Gastrocnemius medialis (tissue), 4 donors: ENCODE measurements at regions not wholly inside any gene's neighbourhood (a gene's known extent, or its start where the extent isn't known, plus 50 kb on each side); places are given as distances from the start of the nearest gene placed in this dataset.

Experiments used
- CTCF ChIP-seq, 5 experiments: fragments of 450-650 bp in 3 of 5; fragments of 200-600 bp in 2 of 5; sonication (generic) in 2 of 5; IDR thresholded peaks in 4 of 5; conservative IDR thresholded peaks in 1 of 5; 1 replicate in 4 of 5; 2 replicates in 1 of 5; pipeline ENCODE4 v1.5.1; 2016 to 2019; ENCODE audit warnings: antibody characterized with exemption in 5 of 5, mild to moderate bottlenecking in 3 of 5, moderate library complexity in 3 of 5
- POLR2A ChIP-seq, 2 donors: fragments of 450-650 bp; IDR thresholded peaks; one replicate each; pipeline ENCODE4 v1.6.1; 2017; ENCODE audit warnings: antibody characterized with exemption in 2 of 2, mild to moderate bottlenecking in 2 of 2, moderate library complexity in 2 of 2

GRCh38 chr12:77615332-77615731 is 215.4 kb upstream of the NAV3 start:
- TF ChIP-seq CTCF (IDR thresholded peaks at IDR 0.05 in 4 of 5, conservative IDR thresholded peaks at IDR 0.05 in 1 of 5) (no peak), POLR2A (IDR thresholded peaks at IDR 0.05) (no peak)
